ENCODE measurements at regions not wholly inside any gene's neighbourhood (a gene's known extent, or its start where the extent isn't known, plus 50 kb on each side); places are given as distances from the start of the nearest gene placed in this dataset.

DNA sequence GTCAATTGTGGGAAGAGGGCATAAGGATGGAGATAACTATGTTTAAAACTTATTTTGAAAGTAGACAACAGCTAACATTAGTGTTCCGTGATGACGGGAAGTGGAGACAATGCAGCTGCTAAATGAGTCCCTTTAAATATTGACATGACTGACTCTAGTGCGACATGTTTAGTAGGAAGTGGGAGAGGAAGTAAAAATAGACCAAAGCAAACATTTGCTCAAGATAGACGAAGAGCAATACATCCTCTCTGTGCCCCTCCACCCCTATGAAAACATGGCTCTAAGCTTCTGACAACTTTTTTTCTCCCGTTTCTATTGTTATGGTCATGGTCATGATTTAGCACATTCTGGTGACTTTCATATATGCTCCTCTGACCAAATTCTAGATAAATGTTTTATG, 60.0 kb upstream of the HMCN1 start (continued):
- TF ChIP-seq, protein P1, sequence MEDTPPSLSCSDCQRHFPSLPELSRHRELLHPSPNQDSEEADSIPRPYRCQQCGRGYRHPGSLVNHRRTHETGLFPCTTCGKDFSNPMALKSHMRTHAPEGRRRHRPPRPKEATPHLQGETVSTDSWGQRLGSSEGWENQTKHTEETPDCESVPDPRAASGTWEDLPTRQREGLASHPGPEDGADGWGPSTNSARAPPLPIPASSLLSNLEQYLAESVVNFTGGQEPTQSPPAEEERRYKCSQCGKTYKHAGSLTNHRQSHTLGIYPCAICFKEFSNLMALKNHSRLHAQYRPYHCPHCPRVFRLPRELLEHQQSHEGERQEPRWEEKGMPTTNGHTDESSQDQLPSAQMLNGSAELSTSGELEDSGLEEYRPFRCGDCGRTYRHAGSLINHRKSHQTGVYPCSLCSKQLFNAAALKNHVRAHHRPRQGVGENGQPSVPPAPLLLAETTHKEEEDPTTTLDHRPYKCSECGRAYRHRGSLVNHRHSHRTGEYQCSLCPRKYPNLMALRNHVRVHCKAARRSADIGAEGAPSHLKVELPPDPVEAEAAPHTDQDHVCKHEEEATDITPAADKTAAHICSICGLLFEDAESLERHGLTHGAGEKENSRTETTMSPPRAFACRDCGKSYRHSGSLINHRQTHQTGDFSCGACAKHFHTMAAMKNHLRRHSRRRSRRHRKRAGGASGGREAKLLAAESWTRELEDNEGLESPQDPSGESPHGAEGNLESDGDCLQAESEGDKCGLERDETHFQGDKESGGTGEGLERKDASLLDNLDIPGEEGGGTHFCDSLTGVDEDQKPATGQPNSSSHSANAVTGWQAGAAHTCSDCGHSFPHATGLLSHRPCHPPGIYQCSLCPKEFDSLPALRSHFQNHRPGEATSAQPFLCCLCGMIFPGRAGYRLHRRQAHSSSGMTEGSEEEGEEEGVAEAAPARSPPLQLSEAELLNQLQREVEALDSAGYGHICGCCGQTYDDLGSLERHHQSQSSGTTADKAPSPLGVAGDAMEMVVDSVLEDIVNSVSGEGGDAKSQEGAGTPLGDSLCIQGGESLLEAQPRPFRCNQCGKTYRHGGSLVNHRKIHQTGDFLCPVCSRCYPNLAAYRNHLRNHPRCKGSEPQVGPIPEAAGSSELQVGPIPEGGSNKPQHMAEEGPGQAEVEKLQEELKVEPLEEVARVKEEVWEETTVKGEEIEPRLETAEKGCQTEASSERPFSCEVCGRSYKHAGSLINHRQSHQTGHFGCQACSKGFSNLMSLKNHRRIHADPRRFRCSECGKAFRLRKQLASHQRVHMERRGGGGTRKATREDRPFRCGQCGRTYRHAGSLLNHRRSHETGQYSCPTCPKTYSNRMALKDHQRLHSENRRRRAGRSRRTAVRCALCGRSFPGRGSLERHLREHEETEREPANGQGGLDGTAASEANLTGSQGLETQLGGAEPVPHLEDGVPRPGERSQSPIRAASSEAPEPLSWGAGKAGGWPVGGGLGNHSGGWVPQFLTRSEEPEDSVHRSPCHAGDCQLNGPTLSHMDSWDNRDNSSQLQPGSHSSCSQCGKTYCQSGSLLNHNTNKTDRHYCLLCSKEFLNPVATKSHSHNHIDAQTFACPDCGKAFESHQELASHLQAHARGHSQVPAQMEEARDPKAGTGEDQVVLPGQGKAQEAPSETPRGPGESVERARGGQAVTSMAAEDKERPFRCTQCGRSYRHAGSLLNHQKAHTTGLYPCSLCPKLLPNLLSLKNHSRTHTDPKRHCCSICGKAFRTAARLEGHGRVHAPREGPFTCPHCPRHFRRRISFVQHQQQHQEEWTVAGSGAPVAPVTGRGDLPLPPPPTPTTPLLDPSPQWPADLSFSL (CRISPR knock-in tag; IDR thresholded peaks at IDR 0.05) = no peak
- TF ChIP-seq ZNF350 (CRISPR knock-in tag; IDR thresholded peaks at IDR 0.05; ENCODE audit: borderline replicate concordance, low read depth) = no peak
- TF ChIP-seq, protein P2, sequence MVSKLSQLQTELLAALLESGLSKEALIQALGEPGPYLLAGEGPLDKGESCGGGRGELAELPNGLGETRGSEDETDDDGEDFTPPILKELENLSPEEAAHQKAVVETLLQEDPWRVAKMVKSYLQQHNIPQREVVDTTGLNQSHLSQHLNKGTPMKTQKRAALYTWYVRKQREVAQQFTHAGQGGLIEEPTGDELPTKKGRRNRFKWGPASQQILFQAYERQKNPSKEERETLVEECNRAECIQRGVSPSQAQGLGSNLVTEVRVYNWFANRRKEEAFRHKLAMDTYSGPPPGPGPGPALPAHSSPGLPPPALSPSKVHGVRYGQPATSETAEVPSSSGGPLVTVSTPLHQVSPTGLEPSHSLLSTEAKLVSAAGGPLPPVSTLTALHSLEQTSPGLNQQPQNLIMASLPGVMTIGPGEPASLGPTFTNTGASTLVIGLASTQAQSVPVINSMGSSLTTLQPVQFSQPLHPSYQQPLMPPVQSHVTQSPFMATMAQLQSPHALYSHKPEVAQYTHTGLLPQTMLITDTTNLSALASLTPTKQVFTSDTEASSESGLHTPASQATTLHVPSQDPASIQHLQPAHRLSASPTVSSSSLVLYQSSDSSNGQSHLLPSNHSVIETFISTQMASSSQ (IDR thresholded peaks at IDR 0.05; ENCODE audit: low read depth) = peak; percentile 41; the same call in 1 of the 2 replicates
- TF ChIP-seq, protein P2 (CRISPR knock-in tag; IDR thresholded peaks at IDR 0.05; ENCODE audit: borderline replicate concordance) = peak; percentile 75; the same call in 1 of the 2 replicates
- no peak for TF ChIP-seq ZSCAN22 (CRISPR knock-in tag; IDR thresholded peaks at IDR 0.05)
- peak in 1 of 2 experiments; percentile 88; a peak in 2 of 4 replicates for TF ChIP-seq EP300 (IDR thresholded peaks at IDR 0.05; ENCODE audit: low read depth in 2 of 2, low read length in 2 of 2)
- peak; percentile 87; the same call in 1 of the 2 replicates for TF ChIP-seq EP300 (CRISPR knock-in tag; IDR thresholded peaks at IDR 0.05; ENCODE audit: borderline replicate concordance)
- TF ChIP-seq, protein P3, sequence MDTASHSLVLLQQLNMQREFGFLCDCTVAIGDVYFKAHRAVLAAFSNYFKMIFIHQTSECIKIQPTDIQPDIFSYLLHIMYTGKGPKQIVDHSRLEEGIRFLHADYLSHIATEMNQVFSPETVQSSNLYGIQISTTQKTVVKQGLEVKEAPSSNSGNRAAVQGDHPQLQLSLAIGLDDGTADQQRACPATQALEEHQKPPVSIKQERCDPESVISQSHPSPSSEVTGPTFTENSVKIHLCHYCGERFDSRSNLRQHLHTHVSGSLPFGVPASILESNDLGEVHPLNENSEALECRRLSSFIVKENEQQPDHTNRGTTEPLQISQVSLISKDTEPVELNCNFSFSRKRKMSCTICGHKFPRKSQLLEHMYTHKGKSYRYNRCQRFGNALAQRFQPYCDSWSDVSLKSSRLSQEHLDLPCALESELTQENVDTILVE (CRISPR knock-in tag; IDR thresholded peaks at IDR 0.05) = peak; percentile 36; the same call in 1 of the 2 replicates
- TF ChIP-seq MEF2D (CRISPR knock-in tag; IDR thresholded peaks at IDR 0.05) = peak; percentile 100
- no peak for TF ChIP-seq DMAP1 (CRISPR knock-in tag; IDR thresholded peaks at IDR 0.05)
- TF ChIP-seq, protein P4, sequence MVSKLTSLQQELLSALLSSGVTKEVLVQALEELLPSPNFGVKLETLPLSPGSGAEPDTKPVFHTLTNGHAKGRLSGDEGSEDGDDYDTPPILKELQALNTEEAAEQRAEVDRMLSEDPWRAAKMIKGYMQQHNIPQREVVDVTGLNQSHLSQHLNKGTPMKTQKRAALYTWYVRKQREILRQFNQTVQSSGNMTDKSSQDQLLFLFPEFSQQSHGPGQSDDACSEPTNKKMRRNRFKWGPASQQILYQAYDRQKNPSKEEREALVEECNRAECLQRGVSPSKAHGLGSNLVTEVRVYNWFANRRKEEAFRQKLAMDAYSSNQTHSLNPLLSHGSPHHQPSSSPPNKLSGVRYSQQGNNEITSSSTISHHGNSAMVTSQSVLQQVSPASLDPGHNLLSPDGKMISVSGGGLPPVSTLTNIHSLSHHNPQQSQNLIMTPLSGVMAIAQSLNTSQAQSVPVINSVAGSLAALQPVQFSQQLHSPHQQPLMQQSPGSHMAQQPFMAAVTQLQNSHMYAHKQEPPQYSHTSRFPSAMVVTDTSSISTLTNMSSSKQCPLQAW (CRISPR knock-in tag; IDR thresholded peaks at IDR 0.05) = 0 out of 2 replicates have a peak, but pooled peaks have one; percentile 43
- TF ChIP-seq, protein P5, sequence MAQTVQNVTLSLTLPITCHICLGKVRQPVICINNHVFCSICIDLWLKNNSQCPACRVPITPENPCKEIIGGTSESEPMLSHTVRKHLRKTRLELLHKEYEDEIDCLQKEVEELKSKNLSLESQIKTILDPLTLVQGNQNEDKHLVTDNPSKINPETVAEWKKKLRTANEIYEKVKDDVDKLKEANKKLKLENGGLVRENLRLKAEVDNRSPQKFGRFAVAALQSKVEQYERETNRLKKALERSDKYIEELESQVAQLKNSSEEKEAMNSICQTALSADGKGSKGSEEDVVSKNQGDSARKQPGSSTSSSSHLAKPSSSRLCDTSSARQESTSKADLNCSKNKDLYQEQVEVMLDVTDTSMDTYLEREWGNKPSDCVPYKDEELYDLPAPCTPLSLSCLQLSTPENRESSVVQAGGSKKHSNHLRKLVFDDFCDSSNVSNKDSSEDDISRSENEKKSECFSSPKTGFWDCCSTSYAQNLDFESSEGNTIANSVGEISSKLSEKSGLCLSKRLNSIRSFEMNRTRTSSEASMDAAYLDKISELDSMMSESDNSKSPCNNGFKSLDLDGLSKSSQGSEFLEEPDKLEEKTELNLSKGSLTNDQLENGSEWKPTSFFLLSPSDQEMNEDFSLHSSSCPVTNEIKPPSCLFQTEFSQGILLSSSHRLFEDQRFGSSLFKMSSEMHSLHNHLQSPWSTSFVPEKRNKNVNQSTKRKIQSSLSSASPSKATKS (CRISPR knock-in tag; IDR thresholded peaks at IDR 0.05) = 0 out of 2 replicates have a peak, but pooled peaks have one; percentile 67
- TF ChIP-seq HIVEP1 (CRISPR knock-in tag; IDR thresholded peaks at IDR 0.05) = no peak
